ENCODE measurements at regions not wholly inside any gene's neighbourhood (a gene's known extent, or its start where the extent isn't known, plus 50 kb on each side); places are given as distances from the start of the nearest gene placed in this dataset.

GRCh38 chr5:145510769-145511168, 324.4 kb downstream of the PRELID2 start:
- peak overlapping the region; percentile 2; the same call in 1 of the 2 replicates for H4K5ac ChIP-seq (ENCODE audit: low read depth, low read length)
- DNase-seq (no peak), ATAC-seq (ENCODE audit: low read depth) (no peak)
- H3K27ac ChIP-seq (ENCODE audit: insufficient read depth, low read length), result no peak overlapping the region
- TF ChIP-seq RFX5 (IDR thresholded peaks at IDR 0.05; ENCODE audit: low read depth, low read length) (no peak), ELK1 (IDR thresholded peaks at IDR 0.05; ENCODE audit: borderline replicate concordance, low read depth, low read length) (no peak), FOS (IDR thresholded peaks at IDR 0.05; ENCODE audit: low read depth, low read length) (no peak), NFE2L2 (IDR thresholded peaks at IDR 0.05; ENCODE audit: low read depth, low read length) (no peak), MXI1 (IDR thresholded peaks at IDR 0.05; ENCODE audit: borderline replicate concordance, low read depth, low read length) (no peak), USF2 (IDR thresholded peaks at IDR 0.05; ENCODE audit: low read depth, low read length) (no peak), RCOR1 (IDR thresholded peaks at IDR 0.05; ENCODE audit: insufficient replicate concordance, low read length) (no peak)
- no peaks in the 10 kb centered on the region for H4K20me1 ChIP-seq (ENCODE audit: insufficient read depth, low read length)
- peak overlapping the region; percentile 47 for H3K4ac ChIP-seq (ENCODE audit: low read depth, low read length)
- peak overlapping the region; percentile 87 for H2BK20ac ChIP-seq (ENCODE audit: low read depth, low read length)
- H2BK120ac ChIP-seq (ENCODE audit: low read depth, low read length), result peak overlapping the region; percentile 89
- H3K14ac ChIP-seq (replicated peaks; ENCODE audit: low read depth, low read length), result no peak overlapping the region
- peak overlapping the region; percentile 30 for H4K91ac ChIP-seq (ENCODE audit: insufficient read depth, low read depth, low read length)
- in situ Hi-C loops (cut with MboI; ENCODE audit: low sequenced_read_pairs), result no loop called here
- H3K27me3 ChIP-seq (ENCODE audit: control insufficient read depth, insufficient read depth, low read length), result no peaks in the 10 kb centered on the region
- WGBS, 2 experiments (ENCODE audit: extremely low coverage in 2 of 2, insufficient read length in 1 of 2), result 100% methylated on average over 1 of the region's 2 CpGs; no CpG with 5 or more reads in 1 of the 2 experiments
- H3K9ac ChIP-seq (ENCODE audit: low read depth, low read length), result no peak overlapping the region
- peak overlapping the region in 1 of 2 experiments; percentile 48; a peak in 2 of 4 replicates for H4K8ac ChIP-seq (ENCODE audit: low read depth in 2 of 2, low read length in 2 of 2)
- H2AK5ac ChIP-seq (ENCODE audit: low read depth, low read length), result peak overlapping the region; percentile 36; the same call in 1 of the 2 replicates
- POLR2A ChIA-PET (ENCODE audit: unreplicated experiment), result no interaction called here
- H2AFZ ChIP-seq (replicated peaks; ENCODE audit: low read length, poor library complexity), result no peak overlapping the region
- H3K9me3 ChIP-seq (ENCODE audit: control insufficient read depth, insufficient read depth, low read length), result no peaks in the 10 kb centered on the region
- H3K56ac ChIP-seq (ENCODE audit: extremely low read depth, insufficient read depth, low read length), result no peak overlapping the region
- peaks cover 12% of the 10 kb centered on the region for H3K9me1 ChIP-seq (ENCODE audit: insufficient read depth, low read length)
- peak overlapping the region; percentile 76; the same call in 1 of the 2 replicates for H3K23ac ChIP-seq (ENCODE audit: low read depth, low read length)
- intact Hi-C loops (cut with micrococcal nuclease), result no loop called here
- H3K18ac ChIP-seq (ENCODE audit: low read depth, low read length), result peak overlapping the region; percentile 58; the same call in 1 of the 2 replicates
- peak overlapping the region; percentile 37; the same call in 2 of the 3 replicates for H2BK15ac ChIP-seq (ENCODE audit: low read depth, low read length)
- H3K4me1 ChIP-seq (ENCODE audit: control insufficient read depth, insufficient read depth, low read length), result peaks cover 12% of the 10 kb centered on the region
- peak overlapping the region; percentile 76 for H2AK9ac ChIP-seq (replicated peaks; ENCODE audit: low read depth, low read length, poor library complexity)
- no peak overlapping the region for H3K4me2 ChIP-seq (ENCODE audit: low read depth, low read length)
- peak overlapping the region; percentile 61 for H2BK5ac ChIP-seq (ENCODE audit: low read depth, low read length, poor library complexity, severe bottlenecking)
- no TSS peak for BruUV-seq (replicated peaks)
- dilution Hi-C loops (cut with HindIII; ENCODE audit: low sequenced_read_pairs, unreplicated experiment), result no loop called here
- H3K4me3 ChIP-seq (ENCODE audit: insufficient read depth, low read depth, low read length), result no peak overlapping the region
- no peaks in the 10 kb centered on the region for H3K79me1 ChIP-seq (ENCODE audit: low read depth in 1 of 2, low read length in 2 of 2)
- H3K36me3 ChIP-seq (ENCODE audit: control insufficient read depth, insufficient read depth, low read length), result no peaks in the 10 kb centered on the region
- CTCF ChIA-PET, result interaction anchor here (0.8 kb wide), 1 partner anchor 66 kb away, joined by 3 read pairs; no protein-coding TSS in a partner anchor

All from IMR-90 (cell line).